ENCODE measurements at regions not wholly inside any gene's neighbourhood (a gene's known extent, or its start where the extent isn't known, plus 50 kb on each side); places are given as distances from the start of the nearest gene placed in this dataset.

- POLR2A ChIA-PET: no interaction called here
- Histone ChIP-seq H3K9me3 (no peaks in the 10 kb centered on the region), H3K79me2 (ENCODE audit: insufficient read depth) (no peaks in the 10 kb centered on the region), H4K20me1 (ENCODE audit: insufficient read depth) (no peaks in the 10 kb centered on the region), H3K27me3 (ENCODE audit: insufficient read depth) (no peaks in the 10 kb centered on the region), H3K27ac (ENCODE audit: low read depth in 2 of 2, low read length in 1 of 2) (no peak overlapping the region), H3F3A (replicated peaks; ENCODE audit: insufficient read depth) (no peaks in the 10 kb centered on the region), H3K9me2 (no peaks in the 10 kb centered on the region), H3K4me2 (no peak overlapping the region), H3K4me1 (ENCODE audit: control insufficient read depth in 1 of 2, insufficient read depth in 2 of 2, low read depth in 1 of 2, low read length in 1 of 2) (peaks cover 0 to 3% of the 10 kb centered on the region in 2 experiments; a peak in 1 of 4 replicates), H3K9ac (no peak overlapping the region), H2AFZ (ENCODE audit: low read depth) (no peak overlapping the region), H3K36me3 (replicated peaks in 1 of 2; ENCODE audit: control insufficient read depth in 1 of 2, insufficient read depth in 2 of 2, low read length in 1 of 2) (no peaks in the 10 kb centered on the region), H3K4me3 (ENCODE audit: low read depth in 2 of 2, low read length in 1 of 2) (no peak overlapping the region)
- 21% methylated on average over 2 of the region's 2 CpGs for WGBS (ENCODE audit: low lambda C conversion rate)
- DNase-seq: no peak
- CTCF ChIA-PET: interaction anchor here (1.0 to 1.6 kb wide), 4 partner anchors 31 to 222 kb away, joined by 3 to 5 read pairs (median 3); partner anchors contain the start of gene ZXDC
- no peak for TF ChIP-seq YY1 (IDR thresholded peaks at IDR 0.05; ENCODE audit: low read depth)
- no peak for TF ChIP-seq MXI1 (IDR thresholded peaks at IDR 0.05; ENCODE audit: low read depth, low read length)
- no peak for TF ChIP-seq GATA2 (CRISPR knock-in tag; IDR thresholded peaks at IDR 0.05)
- TF ChIP-seq CHD2 (IDR thresholded peaks at IDR 0.05; ENCODE audit: low read length, partially characterized antibody): no peak
- no peak for TF ChIP-seq JUND (IDR thresholded peaks at IDR 0.05)
- no peak for TF ChIP-seq USF1 (IDR thresholded peaks at IDR 0.05; ENCODE audit: borderline replicate concordance, low read depth)
- TF ChIP-seq FOSL2 (IDR thresholded peaks at IDR 0.05; ENCODE audit: borderline replicate concordance, low read depth): no peak
- no peak for TF ChIP-seq FOXJ3 (CRISPR knock-in tag; IDR thresholded peaks at IDR 0.05)
- TF ChIP-seq SIN3A (IDR thresholded peaks at IDR 0.05; ENCODE audit: borderline replicate concordance, low read depth, low read length): no peak
- TF ChIP-seq RXRA (IDR thresholded peaks at IDR 0.05; ENCODE audit: borderline replicate concordance, low read depth): no peak
- no peak for TF ChIP-seq POLR2AphosphoS5 (IDR thresholded peaks at IDR 0.05; ENCODE audit: low read depth, low read length)
Measured at GRCh38 chr3:126253072-126253471, 72.7 kb upstream of the ALDH1L1 start.

GRCh38 chr3:126252373-126252772, 72.0 kb upstream of the ALDH1L1 start:
- 80% methylated on average over 1 of the region's 1 CpG for WGBS (ENCODE audit: low lambda C conversion rate)
- Histone ChIP-seq H3K79me2 (ENCODE audit: insufficient read depth) (no peaks in the 10 kb centered on the region), H3K36me3 (replicated peaks in 1 of 2; ENCODE audit: control insufficient read depth in 1 of 2, insufficient read depth in 2 of 2, low read length in 1 of 2) (no peaks in the 10 kb centered on the region), H2AFZ (ENCODE audit: low read depth) (no peak overlapping the region), H3K4me1 (ENCODE audit: control insufficient read depth in 1 of 2, insufficient read depth in 2 of 2, low read depth in 1 of 2, low read length in 1 of 2) (peaks cover 0 to 3% of the 10 kb centered on the region in 2 experiments; a peak in 1 of 4 replicates), H3K9me2 (no peaks in the 10 kb centered on the region), H3K9ac (no peak overlapping the region), H3K4me2 (no peak overlapping the region), H4K20me1 (ENCODE audit: insufficient read depth) (no peaks in the 10 kb centered on the region), H3F3A (replicated peaks; ENCODE audit: insufficient read depth) (no peaks in the 10 kb centered on the region), H3K4me3 (ENCODE audit: low read depth in 2 of 2, low read length in 1 of 2) (no peak overlapping the region), H3K27ac (ENCODE audit: low read depth in 2 of 2, low read length in 1 of 2) (no peak overlapping the region), H3K27me3 (ENCODE audit: insufficient read depth) (no peaks in the 10 kb centered on the region), H3K9me3 (no peaks in the 10 kb centered on the region)
- CTCF ChIA-PET: interaction anchor here (1.1 kb wide), 1 partner anchor 31 kb away, joined by 3 read pairs; no protein-coding TSS in a partner anchor
- POLR2A ChIA-PET: no interaction called here
- TF ChIP-seq NFIC (IDR thresholded peaks at IDR 0.05; ENCODE audit: borderline replicate concordance): no peak
- no peak for TF ChIP-seq FOXM1 (IDR thresholded peaks at IDR 0.05; ENCODE audit: low read depth)
- TF ChIP-seq GABPA (IDR thresholded peaks at IDR 0.05; ENCODE audit: low read depth): no peak
- TF ChIP-seq SMC3 (IDR thresholded peaks at IDR 0.05; ENCODE audit: low read depth, low read length): no peak
- TF ChIP-seq FOSL2 (IDR thresholded peaks at IDR 0.05; ENCODE audit: borderline replicate concordance, low read depth): no peak
- no peak for TF ChIP-seq RXRA (IDR thresholded peaks at IDR 0.05; ENCODE audit: borderline replicate concordance, low read depth)
- no peak for TF ChIP-seq SIN3A (IDR thresholded peaks at IDR 0.05; ENCODE audit: borderline replicate concordance, low read depth, low read length)
- no peak for TF ChIP-seq JUND (IDR thresholded peaks at IDR 0.05)
- TF ChIP-seq ELF1 (IDR thresholded peaks at IDR 0.05): no peak
- TF ChIP-seq PBX3 (IDR thresholded peaks at IDR 0.05): no peak
- TF ChIP-seq ZBTB33 (IDR thresholded peaks at IDR 0.05; ENCODE audit: borderline replicate concordance, low read depth): no peak
- DNase-seq: no peak

All from SK-N-SH (cell line).